Neuronal stem cell (in vitro differentiated cells): ENCODE measurements at regions not wholly inside any gene's neighbourhood (a gene's known extent, or its start where the extent isn't known, plus 50 kb on each side); places are given as distances from the start of the nearest gene placed in this dataset.
A peak's percentile ranks its signal among the peaks of the same experiment; 100 is the strongest.
"Not testable (repeated sequence)": the region's sequence is repeated elsewhere in the genome, so short reads cannot be mapped to it uniquely, and the experiment has no call there.

Experiments
- DNase-seq: peaks from one replicate; pipeline ENCODE4 v3.0.0-alpha.2; 2013; ENCODE audit warnings: low spot score
- H2AFZ ChIP-seq: one replicate; pipeline ENCODE4 v1.6.1; 2013; ENCODE audit warnings: mild to moderate bottlenecking, low read length, inconsistent platforms
- H2AK5ac ChIP-seq: 2 replicates; pipeline ENCODE4 v1.6.1; 2013; ENCODE audit warnings: low read depth, mild to moderate bottlenecking, inconsistent platforms, low read length, moderate library complexity, mixed read lengths
- H2BK120ac ChIP-seq: 2 replicates; pipeline ENCODE4 v1.6.1; 2013; ENCODE audit warnings: low read depth, mild to moderate bottlenecking, inconsistent platforms, low read length, moderate library complexity, mixed read lengths
- H2BK12ac ChIP-seq: one replicate; pipeline ENCODE4 v1.6.1; 2013; ENCODE audit warnings: low read length, inconsistent platforms
- H2BK15ac ChIP-seq: 2 replicates; pipeline ENCODE4 v1.6.1; 2013; ENCODE audit warnings: mild to moderate bottlenecking, low read length, inconsistent platforms, mixed read lengths
- H2BK5ac ChIP-seq: one replicate; pipeline ENCODE4 v1.6.1; 2013; ENCODE audit warnings: inconsistent platforms, mild to moderate bottlenecking, low read length, moderate library complexity
- H3K14ac ChIP-seq: one replicate; pipeline ENCODE4 v1.6.1; 2013; ENCODE audit warnings: low read length, inconsistent platforms
- H3K18ac ChIP-seq: 2 replicates; pipeline ENCODE4 v1.6.1; 2013; ENCODE audit warnings: low read length, inconsistent platforms
- H3K23ac ChIP-seq: 2 replicates; pipeline ENCODE4 v1.6.1; 2013; ENCODE audit warnings: low read depth, mild to moderate bottlenecking, mixed read lengths, low read length, inconsistent platforms; ENCODE audit not compliant: poor library complexity
- H3K27ac ChIP-seq: replicated peaks from 3 replicates; pipeline ENCODE4 v1.5.1; 2013; ENCODE audit warnings: low read length, inconsistent platforms
- H3K27me3 ChIP-seq, 3 experiments: 2 replicates each; pipeline ENCODE4 v1.6.1; 2013; ENCODE audit warnings: low read length in 3 of 3, mild to moderate bottlenecking in 2 of 3, inconsistent platforms in 1 of 3, low read depth in 1 of 3, mixed read lengths in 1 of 3, moderate library complexity in 1 of 3; ENCODE audit not compliant: control insufficient read depth in 3 of 3, insufficient read depth in 3 of 3
- H3K36me3 ChIP-seq, 2 donors: replicated peaks in 1 of 2; 2 replicates each; pipeline ENCODE4 v1.6.1; 2013; ENCODE audit warnings: low read length in 2 of 2; ENCODE audit not compliant: control insufficient read depth in 2 of 2, insufficient read depth in 2 of 2
- H3K4ac ChIP-seq: 2 replicates; pipeline ENCODE4 v1.6.1; 2013; ENCODE audit warnings: inconsistent platforms, mild to moderate bottlenecking, low read length, moderate library complexity
- H3K4me1 ChIP-seq, 2 donors: 1 replicate in 1 of 2; 2 replicates in 1 of 2; pipeline ENCODE4 v1.6.1; 2013; ENCODE audit warnings: low read length in 2 of 2, low read depth in 1 of 2; ENCODE audit not compliant: control insufficient read depth in 2 of 2, insufficient read depth in 1 of 2
- H3K4me2 ChIP-seq: one replicate; pipeline ENCODE4 v1.6.1; 2013; ENCODE audit warnings: mild to moderate bottlenecking, low read length, inconsistent platforms; ENCODE audit not compliant: insufficient read depth, poor library complexity, severe bottlenecking
- H3K4me3 ChIP-seq, 2 donors: 2 replicates each; pipeline ENCODE4 v1.5.1; 2013; ENCODE audit warnings: low read length in 2 of 2, mild to moderate bottlenecking in 2 of 2, inconsistent platforms in 1 of 2, moderate library complexity in 1 of 2
- H3K79me1 ChIP-seq: one replicate; pipeline ENCODE4 v1.6.1; 2013; ENCODE audit warnings: low read depth, mild to moderate bottlenecking, inconsistent platforms, low read length, moderate library complexity
- H3K9ac ChIP-seq: one replicate; pipeline ENCODE4 v1.6.1; 2013; ENCODE audit warnings: mild to moderate bottlenecking, low read depth, low read length, inconsistent platforms; ENCODE audit not compliant: poor library complexity
- H3K9me3 ChIP-seq, 2 donors: replicated peaks in 1 of 2; 2 replicates each; pipeline versions ENCODE3 to v1.6.1; 2013; ENCODE audit warnings: low read length in 2 of 2, mild to moderate bottlenecking in 2 of 2, inconsistent platforms in 1 of 2, low read depth in 1 of 2, mixed read lengths in 1 of 2, moderate library complexity in 1 of 2; ENCODE audit not compliant: control insufficient read depth in 2 of 2, insufficient read depth in 1 of 2
- H4K8ac ChIP-seq: one replicate; pipeline ENCODE4 v1.6.1; 2013; ENCODE audit warnings: low read depth, mild to moderate bottlenecking, inconsistent platforms, low read length, moderate library complexity
- H4K91ac ChIP-seq: one replicate; pipeline ENCODE4 v1.6.1; 2013; ENCODE audit warnings: low read length, low read depth, mild to moderate bottlenecking, inconsistent platforms; ENCODE audit not compliant: poor library complexity
- WGBS, 2 donors: extraction: QIAGEN DNeasy Blood & Tissue Kit; methylation state at CpG; one replicate each; pipeline ENCODE4 v1.1.7; 2013; ENCODE audit warnings: missing lambda C conversion rate in 2 of 2, mixed read lengths in 1 of 2; ENCODE audit not compliant: insufficient read length in 2 of 2, insufficient replicate concordance in 1 of 2; ENCODE audit errors: extremely low coverage in 2 of 2; 5-methylcytosine and 5-hydroxymethylcytosine counted together

- H3K18ac ChIP-seq, H3K27ac ChIP-seq: not testable (repeated sequence)
- WGBS, 2 donors: no CpG with 5 or more reads among the region's 4 CpGs
Observed at GRCh38 chr4:60921735-60922134, 278.4 kb upstream of the ADGRL3 start.

GRCh38 chr4:60923075-60923474 lies 277.1 kb upstream of the ADGRL3 start:
- H4K8ac ChIP-seq: no peak overlapping the region
- no peak overlapping the region for H2AK5ac ChIP-seq
- H2AFZ ChIP-seq: peak overlapping the region; percentile 16
- H3K27me3 ChIP-seq: no peaks in the 10 kb centered on the region
- no peak overlapping the region for H2BK5ac ChIP-seq
- H3K4me3 ChIP-seq: no peak overlapping the region
- DNase-seq: no peak
- WGBS, 2 donors: no CpG with 5 or more reads among the region's 1 CpG
- no peaks in the 10 kb centered on the region for H3K79me1 ChIP-seq
- no peak overlapping the region for H2BK15ac ChIP-seq
- H3K4me2 ChIP-seq: no peak overlapping the region
- no peak overlapping the region for H2BK120ac ChIP-seq
- H3K23ac ChIP-seq: no peak overlapping the region
- H4K91ac ChIP-seq: no peak overlapping the region
- H3K36me3 ChIP-seq: no peaks in the 10 kb centered on the region
- no peak overlapping the region for H3K9ac ChIP-seq
- no peak overlapping the region for H3K14ac ChIP-seq
- H3K9me3 ChIP-seq: no peaks in the 10 kb centered on the region
- no peak overlapping the region for H2BK12ac ChIP-seq
- H3K4ac ChIP-seq: no peak overlapping the region
- H3K27ac ChIP-seq: no peak overlapping the region
- H3K18ac ChIP-seq: no peak overlapping the region
- peaks cover 0 to 1% of the 10 kb centered on the region in 2 donors for H3K4me1 ChIP-seq

More at GRCh38 chr4:60921735-60922134, 278.4 kb upstream of the ADGRL3 start:
- H3K4me1 ChIP-seq, H2BK5ac ChIP-seq, H2BK120ac ChIP-seq, H2AK5ac ChIP-seq, H2AFZ ChIP-seq, H3K27me3 ChIP-seq, H3K14ac ChIP-seq, H3K79me1 ChIP-seq, H3K23ac ChIP-seq, H3K4ac ChIP-seq, H3K9me3 ChIP-seq, DNase-seq, H2BK12ac ChIP-seq, H2BK15ac ChIP-seq, H4K91ac ChIP-seq, H3K9ac ChIP-seq, H4K8ac ChIP-seq, H3K36me3 ChIP-seq, H3K4me2 ChIP-seq, H3K4me3 ChIP-seq: not testable (repeated sequence)

- no peak overlapping the region for H3K27ac ChIP-seq
- no peak for DNase-seq
- no peak overlapping the region for H3K4ac ChIP-seq
- no peak overlapping the region for H2BK120ac ChIP-seq
- H4K8ac ChIP-seq: no peak overlapping the region
- H3K18ac ChIP-seq: no peak overlapping the region
- no peak overlapping the region for H2AK5ac ChIP-seq
- no peak overlapping the region for H2AFZ ChIP-seq
- no peak overlapping the region for H2BK5ac ChIP-seq
- no peak overlapping the region for H3K23ac ChIP-seq
- H4K91ac ChIP-seq: no peak overlapping the region
- no peak overlapping the region for H3K4me3 ChIP-seq
- peaks cover 0 to 1% of the 10 kb centered on the region in 2 donors for H3K4me1 ChIP-seq
- no peak overlapping the region for H3K4me2 ChIP-seq
- no peaks in the 10 kb centered on the region for H3K79me1 ChIP-seq
- no peaks in the 10 kb centered on the region for H3K27me3 ChIP-seq
- no peaks in the 10 kb centered on the region for H3K9me3 ChIP-seq
- no peak overlapping the region for H3K9ac ChIP-seq
- no peaks in the 10 kb centered on the region for H3K36me3 ChIP-seq
- H2BK12ac ChIP-seq: no peak overlapping the region
- H3K14ac ChIP-seq: no peak overlapping the region
- no CpG with 5 or more reads among the region's 2 CpGs for WGBS, 2 donors
- H2BK15ac ChIP-seq: no peak overlapping the region
Observed at GRCh38 chr4:60926624-60927023, 273.5 kb upstream of the ADGRL3 start.

GRCh38 chr4:60930866-60931265 lies 269.3 kb upstream of the ADGRL3 start:
- WGBS, 2 donors: no CpG with 5 or more reads among the region's 3 CpGs
- Histone ChIP-seq H2BK12ac (no peak overlapping the region), H3K4me3 (no peak overlapping the region), H3K27ac (no peak overlapping the region), H3K9ac (no peak overlapping the region), H3K4ac (no peak overlapping the region), H2BK15ac (no peak overlapping the region), H3K4me2 (no peak overlapping the region), H2BK120ac (no peak overlapping the region), H3K9me3 (no peaks in the 10 kb centered on the region), H2AFZ (no peak overlapping the region), H3K79me1 (no peaks in the 10 kb centered on the region), H4K91ac (no peak overlapping the region), H3K4me1 (peaks cover 0 to 1% of the 10 kb centered on the region in 2 donors), H3K36me3 (no peaks in the 10 kb centered on the region), H4K8ac (no peak overlapping the region), H3K23ac (no peak overlapping the region), H3K27me3 (no peaks in the 10 kb centered on the region), H3K14ac (no peak overlapping the region), H2AK5ac (no peak overlapping the region), H3K18ac (no peak overlapping the region), H2BK5ac (no peak overlapping the region)
- DNase-seq: no peak
